Islet of Langerhans (tissue), 1 donor: ENCODE measurements at regions not wholly inside any gene's neighbourhood (a gene's known extent, or its start where the extent isn't known, plus 50 kb on each side); places are given as distances from the start of the nearest gene placed in this dataset.

Experiments
- FAIRE-seq: peaks from one replicate; lab custom pipeline; 2011; peaks lifted over from hg19 to GRCh38; lab: Jason Lieb, UNC

GRCh38 chr4:100722866-100723459 lies 205.1 kb upstream of the EMCN start:
- no peak for FAIRE-seq

DNA sequence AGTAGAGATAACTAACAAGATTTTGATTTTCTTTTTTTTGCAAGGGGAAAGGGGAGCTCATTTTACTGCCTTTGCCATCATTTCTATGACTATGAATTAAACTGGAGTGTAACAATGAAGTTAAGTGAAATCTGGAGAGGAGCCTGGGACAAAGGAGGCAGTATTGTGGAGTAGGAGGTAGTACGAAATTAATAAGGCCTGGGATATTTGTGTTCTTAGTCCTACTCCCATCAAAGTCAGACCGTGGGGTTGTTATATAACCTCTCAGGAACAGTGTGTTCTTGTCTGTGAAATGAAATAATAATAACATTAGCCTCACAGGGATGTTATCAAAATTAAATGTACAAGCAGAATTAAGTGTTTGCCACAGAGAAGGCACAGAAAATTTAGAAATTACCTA lies 204.3 kb upstream of the EMCN start:
- FAIRE-seq = no peak

GRCh38 chr4:100721490-100721889 lies 203.7 kb upstream of the EMCN start:
- no peak for FAIRE-seq

DNA sequence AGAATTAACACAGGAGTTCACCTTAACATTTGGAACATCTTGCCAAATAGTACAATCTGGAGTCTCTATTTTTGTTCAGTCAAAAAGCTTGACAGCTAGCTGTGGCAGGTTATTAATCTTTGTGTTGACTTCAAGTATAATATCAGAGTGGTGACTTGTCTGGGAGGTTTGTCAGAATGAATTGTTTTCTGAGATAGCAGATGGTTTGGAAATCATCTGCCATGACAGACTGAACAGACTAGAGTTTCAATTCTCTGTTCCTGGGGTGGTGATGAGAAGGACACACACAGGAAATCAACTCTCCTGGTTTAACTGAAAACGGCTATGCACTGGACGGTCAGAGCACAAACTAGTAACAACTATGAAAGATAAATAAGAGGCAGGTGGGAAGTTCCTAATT lies 203.3 kb upstream of the EMCN start:
- no peak for FAIRE-seq

- FAIRE-seq = no peak
These were observed 198.6 kb upstream of the EMCN start for GRCh38 chr4:100716416-100716815.

- FAIRE-seq = no peak
These were observed 191.0 kb upstream of the EMCN start for GRCh38 chr4:100708776-100709175.

DNA sequence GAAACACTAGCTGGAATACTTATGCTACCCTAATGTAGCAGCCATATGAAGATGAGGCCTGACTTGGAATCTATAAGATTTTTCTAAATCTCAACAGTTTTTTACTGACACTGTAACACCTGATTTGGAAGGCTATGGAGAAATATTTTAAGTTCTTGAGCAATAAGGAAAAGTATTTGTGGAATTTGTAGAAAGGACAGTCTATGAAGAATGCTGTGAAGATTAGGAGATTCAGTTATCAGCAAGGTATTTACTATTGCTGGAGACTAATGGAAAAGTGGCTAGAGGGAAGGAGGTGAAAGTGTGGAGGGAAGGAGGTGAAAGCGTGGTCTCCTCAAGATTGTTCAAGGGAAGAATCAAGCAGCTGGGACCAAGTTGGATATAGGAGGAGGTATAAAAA lies 190.0 kb upstream of the EMCN start:
- FAIRE-seq = no peak

DNA sequence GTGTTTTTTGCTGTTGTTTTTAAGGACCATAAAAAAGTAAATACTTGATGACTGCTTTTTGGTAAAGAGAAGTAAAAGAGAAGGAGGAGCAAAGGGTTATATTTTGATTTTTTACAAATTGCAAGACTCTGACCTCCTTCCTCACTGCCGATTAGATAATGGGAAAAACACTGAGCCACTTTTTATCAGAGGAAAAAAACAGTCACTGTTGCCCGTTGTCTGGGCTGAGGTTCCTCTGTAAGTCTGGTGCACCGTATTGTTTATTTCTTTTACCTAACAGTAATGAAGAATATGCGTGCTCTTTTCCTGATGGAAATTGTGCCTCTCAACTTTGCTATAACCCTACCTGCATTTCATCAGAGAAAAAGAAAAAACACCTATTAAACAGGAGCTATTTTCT lies 178.7 kb upstream of the EMCN start:
- FAIRE-seq = no peak

- FAIRE-seq = no peak
These were observed 178.0 kb upstream of the EMCN start for GRCh38 chr4:100695871-100696270.

DNA sequence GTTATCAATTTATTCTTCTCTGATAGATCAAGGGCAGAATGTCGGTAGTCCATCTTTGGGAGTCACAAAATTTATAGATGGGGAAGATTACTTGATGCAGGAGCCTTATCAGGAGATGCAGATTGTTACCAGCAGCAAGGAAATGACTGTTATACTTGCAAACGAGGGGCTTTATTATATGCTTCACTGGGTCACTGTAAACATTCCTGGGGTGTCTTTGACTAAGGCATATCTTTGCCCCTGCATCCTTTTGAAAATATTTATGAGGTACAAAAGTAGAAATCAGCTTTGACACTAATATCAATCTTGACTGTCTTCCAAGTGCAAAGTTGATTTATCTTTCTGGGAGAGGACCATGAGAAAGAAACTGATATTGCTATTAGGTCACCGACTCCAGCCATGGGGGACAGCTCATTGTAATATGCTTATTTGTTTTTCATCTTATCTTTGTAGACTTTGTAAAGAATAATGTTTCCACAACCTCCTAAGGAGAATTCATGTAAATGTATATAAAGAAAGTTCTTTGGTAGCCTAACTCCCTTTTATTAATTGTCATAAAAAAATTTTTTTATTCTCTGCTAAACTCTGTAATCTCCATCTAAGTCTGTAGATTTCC lies 177.3 kb upstream of the EMCN start:
- FAIRE-seq = no peak

- no peak for FAIRE-seq
These were observed 176.6 kb upstream of the EMCN start for GRCh38 chr4:100694467-100694866.

DNA sequence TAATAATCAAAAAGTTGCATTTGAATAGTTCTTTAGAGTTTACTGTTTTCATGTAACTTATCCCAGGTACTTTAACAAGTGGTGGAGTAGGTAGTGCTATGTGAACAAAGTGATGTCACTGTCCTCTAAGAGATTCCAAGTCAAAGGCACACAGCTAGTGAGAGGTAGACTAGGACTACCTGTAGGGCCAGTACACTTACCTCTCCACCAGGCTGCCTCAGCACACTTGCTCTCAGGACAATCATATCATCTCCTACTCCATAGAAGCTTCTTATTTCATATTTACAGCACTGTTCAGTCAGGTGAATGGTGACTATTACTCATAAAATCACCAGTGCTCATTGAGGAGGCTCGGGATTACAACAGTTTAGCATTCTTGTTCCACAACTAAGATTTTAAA lies 173.0 kb upstream of the EMCN start:
- no peak for FAIRE-seq

DNA sequence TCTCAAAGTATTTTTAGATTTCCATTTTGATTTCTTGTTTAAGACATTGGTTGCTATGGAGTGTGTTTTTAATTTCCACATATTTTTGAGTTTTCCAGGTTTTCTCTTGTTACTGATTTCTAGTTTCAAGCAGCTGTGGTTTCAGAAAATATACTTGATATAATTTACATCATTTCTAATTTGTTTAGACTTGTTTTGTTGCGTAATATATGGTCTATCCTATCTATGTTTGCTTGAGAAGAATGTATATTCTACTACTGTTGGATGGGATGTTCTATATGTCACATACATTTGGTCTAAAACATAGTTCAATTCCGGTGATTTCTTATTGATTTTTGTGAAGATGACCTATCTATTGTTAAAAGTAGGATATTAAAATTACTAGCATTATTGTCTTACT lies 170.5 kb upstream of the EMCN start:
- no peak for FAIRE-seq

- no peak for FAIRE-seq
These were observed 164.8 kb upstream of the EMCN start for GRCh38 chr4:100682477-100683218.

GRCh38 chr4:100681289-100681688 lies 163.5 kb upstream of the EMCN start:
- FAIRE-seq = no peak

DNA sequence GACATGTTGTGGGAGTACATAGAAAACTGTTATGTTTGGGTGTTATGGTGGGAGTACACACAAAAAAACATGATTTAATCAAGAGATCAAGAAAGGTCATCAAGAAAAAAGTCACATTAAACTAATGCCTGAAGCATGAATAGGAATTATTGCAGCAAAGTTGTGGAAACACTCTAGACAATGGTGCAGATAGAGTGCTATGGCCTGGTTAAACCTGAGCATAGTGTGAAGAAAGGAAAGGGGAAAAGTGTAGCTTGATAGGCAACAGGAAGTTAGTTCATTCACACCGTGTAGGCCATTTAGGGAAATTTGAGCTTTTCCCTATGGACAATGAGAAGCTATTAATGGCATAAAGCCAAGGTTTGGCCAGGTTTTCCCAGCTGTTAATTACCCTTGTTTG lies 162.1 kb upstream of the EMCN start:
- no peak for FAIRE-seq

- no peak for FAIRE-seq
These were observed 157.2 kb upstream of the EMCN start for GRCh38 chr4:100674976-100675375.

GRCh38 chr4:100657187-100657586 lies 139.4 kb upstream of the EMCN start:
- no peak for FAIRE-seq

- no peak for FAIRE-seq
These were observed 133.8 kb upstream of the EMCN start for GRCh38 chr4:100651499-100652175.

GRCh38 chr4:100649417-100649816 lies 131.6 kb upstream of the EMCN start:
- no peak for FAIRE-seq

GRCh38 chr4:100644150-100644549 lies 126.3 kb upstream of the EMCN start:
- no peak for FAIRE-seq

DNA sequence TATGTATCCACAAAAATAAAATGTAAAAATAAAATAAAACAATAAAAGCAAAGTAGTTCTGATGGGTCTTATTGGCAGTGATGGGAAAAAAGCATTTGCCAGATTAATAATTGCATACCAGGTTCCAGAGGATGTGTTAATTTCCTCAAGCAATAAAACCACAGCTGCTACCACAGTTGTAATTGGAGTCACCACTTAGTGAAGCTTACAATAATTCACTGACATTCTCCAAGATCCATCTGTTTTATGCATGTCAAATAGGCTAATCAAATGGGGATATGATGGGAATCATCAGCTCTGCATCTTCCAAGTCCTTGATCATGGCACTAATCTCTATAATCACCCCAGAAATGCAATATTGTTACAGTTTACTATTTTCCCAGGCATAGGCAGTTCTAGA lies 123.5 kb upstream of the EMCN start:
- no peak for FAIRE-seq

DNA sequence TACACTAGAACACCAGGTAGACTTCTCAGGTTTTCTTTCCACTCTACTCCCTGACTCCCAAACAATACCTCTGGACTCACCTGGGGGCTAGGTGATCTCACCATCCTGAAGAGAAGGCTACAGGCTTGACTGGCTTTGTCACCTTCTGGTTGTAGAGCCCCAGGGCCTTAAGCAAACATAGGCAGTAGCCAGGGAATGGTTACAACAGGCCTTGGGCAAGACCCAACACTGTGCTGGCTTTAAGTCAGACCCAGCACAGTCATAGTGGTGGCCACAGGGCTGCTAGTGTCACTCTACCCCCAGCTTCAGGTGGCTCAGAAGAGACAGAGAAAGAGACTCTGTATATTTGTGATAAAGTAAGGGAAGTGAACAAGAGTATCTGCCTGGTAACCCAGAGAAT lies 118.1 kb upstream of the EMCN start:
- FAIRE-seq = no peak
